ENCODE measurements at regions not wholly inside any gene's neighbourhood (a gene's known extent, or its start where the extent isn't known, plus 50 kb on each side); places are given as distances from the start of the nearest gene placed in this dataset.
"Not testable (repeated sequence)": the region's sequence is repeated elsewhere in the genome, so short reads cannot be mapped to it uniquely, and the experiment has no call there.

DNA sequence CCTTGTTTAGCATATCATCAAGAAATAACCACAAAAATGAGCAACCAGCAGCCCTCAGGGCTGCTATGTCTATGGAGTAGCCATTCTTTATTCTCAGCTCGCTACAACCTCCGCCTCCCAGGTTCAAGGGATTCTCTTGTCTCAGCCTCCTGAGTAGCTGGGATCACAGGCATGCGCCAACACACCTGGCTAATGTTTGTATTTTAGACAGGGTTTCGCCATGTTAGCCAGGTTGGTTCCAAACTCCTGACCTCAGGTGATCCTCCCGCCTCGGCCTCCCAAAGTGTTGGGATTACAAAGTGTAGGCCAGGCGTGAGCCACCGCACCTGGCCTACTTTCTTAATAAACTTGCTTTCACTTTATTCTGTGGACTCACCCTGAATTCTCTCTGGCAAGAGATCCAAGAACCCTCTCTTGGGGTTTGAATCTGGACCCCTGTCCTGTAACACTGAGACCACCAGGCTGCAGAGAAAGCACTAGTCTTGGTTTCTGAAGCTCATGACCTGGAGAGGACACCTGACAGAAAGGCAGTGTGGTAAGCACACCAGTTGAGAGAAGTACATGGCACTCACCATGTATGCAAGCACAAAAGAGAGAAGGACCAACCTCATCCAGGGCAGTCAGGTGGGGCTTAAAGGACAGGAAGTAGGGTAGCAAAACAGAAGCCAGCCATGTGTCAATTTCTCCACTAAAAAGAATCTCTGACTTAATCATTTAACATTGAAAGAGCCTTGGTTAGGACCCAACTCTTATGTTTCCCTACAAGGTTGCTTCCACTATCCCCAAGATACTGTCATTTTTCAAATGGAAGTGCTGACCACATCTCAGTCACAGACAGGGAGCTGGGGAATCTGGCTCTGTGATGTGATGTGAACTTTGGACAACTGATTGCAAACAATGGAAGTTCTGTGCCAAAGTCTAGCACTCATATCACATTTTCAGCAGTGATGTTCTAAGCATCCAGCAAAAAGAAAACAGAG is 97.4 kb upstream of the DST start:
- no peak for DNase-seq

- no peak for DNase-seq
Measured at GRCh38 chr6:56736804-56737203, 94.1 kb upstream of the DST start.

- no peak for DNase-seq
Measured at GRCh38 chr6:56734335-56734734, 91.6 kb upstream of the DST start.

- DNase-seq = no peak
Measured at GRCh38 chr6:56733211-56733697, 90.6 kb upstream of the DST start.

GRCh38 chr6:56732517-56732916 is 89.8 kb upstream of the DST start:
- DNase-seq = no peak

GRCh38 chr6:56730663-56731529 is 88.2 kb upstream of the DST start:
- no peak for DNase-seq

- DNase-seq = no peak
Measured at GRCh38 chr6:56729719-56730118, 87.0 kb upstream of the DST start.

DNA sequence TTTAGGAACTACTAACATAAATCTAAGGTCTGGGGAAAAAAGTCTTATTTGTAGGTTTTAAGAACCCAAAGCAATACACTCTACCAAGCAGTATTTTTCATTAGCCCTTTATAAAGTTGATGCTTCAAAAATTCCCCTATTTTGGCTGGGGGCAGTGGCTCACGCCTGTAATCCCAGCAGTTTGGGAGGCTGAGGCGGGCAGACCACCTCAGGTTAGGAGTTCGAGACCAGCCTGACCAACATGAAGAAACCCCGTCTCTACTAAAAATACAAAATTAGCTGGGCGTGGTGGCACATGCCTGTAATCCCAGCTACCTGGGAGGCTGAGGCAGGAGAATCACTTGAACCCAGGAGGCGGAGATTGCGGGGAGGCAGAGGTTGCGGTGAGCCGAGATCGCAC is 86.5 kb upstream of the DST start:
- DNase-seq = not testable (repeated sequence)

GRCh38 chr6:56727097-56727850 is 84.6 kb upstream of the DST start:
- DNase-seq = no peak

DNA sequence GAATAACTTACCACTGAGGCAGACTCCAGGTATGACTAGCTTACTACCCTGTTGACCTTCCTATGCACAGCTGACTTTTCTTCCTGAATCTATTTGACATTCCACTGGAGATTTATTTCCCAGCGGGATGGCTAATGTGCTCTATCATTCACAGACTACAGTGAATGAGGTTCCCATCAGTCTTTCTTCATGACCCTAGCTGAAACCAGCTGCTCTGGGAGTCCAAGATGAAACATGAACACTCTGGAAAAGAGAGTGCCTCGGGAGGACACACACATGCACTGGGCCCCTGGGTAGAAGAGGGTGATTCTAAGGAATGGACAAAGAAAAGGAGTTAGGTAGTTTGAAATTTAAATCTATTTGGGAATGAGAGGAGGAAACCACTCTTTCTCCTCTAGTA is 82.6 kb upstream of the DST start:
- DNase-seq = no peak

GRCh38 chr6:56724455-56724854 is 81.8 kb upstream of the DST start:
- DNase-seq = no peak

DNA sequence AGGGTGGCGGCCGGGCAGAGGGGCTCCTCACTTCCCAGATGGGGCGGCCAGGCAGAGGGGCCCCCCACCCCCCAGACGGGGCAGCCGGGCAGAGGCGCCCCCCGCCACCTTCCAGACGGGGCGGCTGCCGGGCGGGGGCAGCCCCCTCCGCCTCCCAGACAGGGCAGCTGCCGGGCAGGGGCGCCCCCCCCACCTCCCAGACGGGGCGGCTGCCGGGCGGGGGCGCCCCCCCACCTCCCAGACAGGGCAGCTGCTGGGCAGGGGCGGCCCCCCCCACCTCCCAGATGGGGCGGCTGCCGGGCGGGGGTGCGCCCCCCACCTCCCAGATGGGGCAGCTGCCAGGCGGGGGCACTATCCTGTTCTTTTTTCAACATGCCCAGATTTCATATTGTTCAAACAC is 78.2 kb upstream of the DST start:
- no peak for DNase-seq

GRCh38 chr6:56720202-56720601 is 77.5 kb upstream of the DST start:
- DNase-seq = not testable (repeated sequence)

- not testable (repeated sequence) for DNase-seq
Measured at GRCh38 chr6:56719315-56720058, 76.8 kb upstream of the DST start.

GRCh38 chr6:56718236-56718635 is 75.5 kb upstream of the DST start:
- DNase-seq = no peak

DNA sequence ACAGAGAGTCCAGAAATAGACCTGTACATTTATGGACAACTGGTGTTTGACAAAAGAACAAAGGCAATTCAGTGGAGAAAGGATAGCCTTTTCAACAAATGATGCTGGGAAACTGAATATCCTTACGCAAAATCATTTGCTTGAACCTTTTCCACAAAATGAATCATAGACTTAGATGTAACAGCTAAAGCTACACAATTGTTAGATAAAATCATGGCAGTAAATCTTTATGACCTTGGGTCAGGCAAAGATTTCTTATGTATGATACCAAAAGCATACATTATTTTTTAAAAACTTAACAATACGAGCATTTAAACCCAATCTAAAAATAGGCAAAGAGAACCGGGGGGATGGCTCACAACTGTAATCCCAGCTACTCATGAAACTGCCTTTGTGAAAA is 73.5 kb upstream of the DST start:
- no peak for DNase-seq

DNA sequence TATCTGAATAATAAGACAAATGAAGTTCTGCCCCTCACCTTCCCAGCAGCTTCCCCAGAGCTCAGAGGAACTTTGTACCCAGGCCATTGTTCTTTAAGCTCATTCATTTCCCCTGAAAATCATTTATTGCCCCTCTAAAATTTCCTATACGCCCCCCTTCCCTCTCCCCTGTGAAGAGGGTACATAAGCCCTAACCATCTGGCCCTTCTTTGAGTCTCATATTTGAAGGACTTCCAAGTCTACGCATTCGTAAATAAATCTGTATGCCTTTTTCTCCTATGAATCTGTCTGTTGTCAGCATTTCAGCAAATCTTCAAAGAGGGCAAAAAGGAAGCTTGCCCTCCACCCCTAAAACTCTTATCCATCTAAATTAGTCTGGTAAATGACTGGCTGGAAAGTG is 73.1 kb upstream of the DST start:
- DNase-seq = no peak

DNA sequence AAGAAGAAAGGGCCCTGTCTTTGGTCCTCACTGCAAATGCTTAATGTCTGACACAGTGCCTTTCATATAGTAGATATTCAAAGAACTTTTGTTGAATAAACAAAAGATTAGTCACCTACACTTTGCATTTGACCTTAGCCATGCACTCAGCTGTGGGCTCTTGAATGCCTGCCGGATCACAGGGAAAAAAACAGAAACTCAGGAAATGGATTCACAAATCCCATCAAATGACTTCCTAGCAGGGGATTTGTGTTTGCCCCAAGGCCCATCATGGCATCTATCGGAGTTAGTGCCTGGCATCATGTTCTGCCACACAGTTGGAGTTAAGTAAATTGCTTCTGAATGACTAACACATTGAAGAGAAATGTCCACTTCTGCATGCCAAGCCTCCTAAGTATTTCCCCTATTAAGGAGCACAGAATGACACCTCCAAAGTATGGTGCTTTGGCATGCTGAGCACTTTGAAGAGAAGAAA is 72.3 kb upstream of the DST start:
- no peak for DNase-seq

DNA sequence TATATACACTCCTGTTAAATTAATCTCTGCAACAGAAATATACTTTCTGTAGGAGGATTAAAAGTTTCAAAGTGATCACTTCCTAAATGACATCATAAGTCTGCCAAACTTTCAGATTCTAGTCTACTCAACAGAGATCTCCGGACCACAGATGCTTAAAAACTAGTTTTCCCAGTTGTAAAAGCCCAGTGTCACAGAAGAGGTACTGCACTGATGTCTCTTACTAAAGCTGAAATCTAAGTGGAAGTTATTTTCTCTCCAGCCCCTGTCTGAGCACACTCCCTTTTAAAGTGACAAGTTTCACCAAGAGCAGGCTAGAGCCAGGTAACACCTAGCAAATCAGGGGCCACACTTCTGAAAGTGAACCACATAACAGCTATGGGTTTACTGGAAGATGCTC is 71.6 kb upstream of the DST start:
- DNase-seq = no peak

DNA sequence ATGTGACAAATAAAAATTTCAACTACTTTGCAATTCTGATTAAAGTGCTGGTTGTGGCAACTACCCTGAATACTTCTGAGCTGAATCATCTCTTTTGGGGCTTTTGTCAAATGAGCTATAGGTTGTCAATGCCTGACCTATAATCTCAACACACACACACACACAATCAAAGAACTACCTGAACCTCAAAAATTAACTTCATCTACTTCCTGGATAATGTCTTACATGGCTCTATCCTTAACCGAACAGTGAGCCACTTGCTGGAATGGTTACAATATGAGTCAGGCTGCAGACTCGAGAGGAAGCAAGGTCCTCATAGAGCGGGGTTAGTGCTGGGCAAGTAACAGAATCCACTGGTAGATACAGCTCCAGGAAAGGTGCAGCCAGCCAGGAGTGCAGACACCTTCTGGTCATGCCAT is 70.6 kb upstream of the DST start:
- no peak for DNase-seq

DNA sequence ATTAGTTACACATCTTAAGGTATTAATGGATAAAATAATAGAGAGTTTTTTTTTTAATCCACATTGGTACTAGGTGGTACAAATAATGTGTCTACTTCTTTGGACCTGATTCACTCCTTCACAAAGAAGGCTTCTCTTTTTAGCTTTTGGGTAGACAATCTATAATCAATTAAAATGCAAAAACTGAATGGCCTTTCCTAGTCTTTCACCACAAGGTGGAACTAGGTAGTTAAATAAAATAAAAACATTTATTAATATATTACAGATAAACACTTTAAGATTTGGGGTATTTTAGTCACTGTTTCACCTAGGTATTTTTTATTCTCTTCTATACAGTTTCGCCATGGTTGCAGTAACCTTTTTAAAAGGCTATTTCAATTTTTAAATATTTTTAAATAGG is 68.3 kb upstream of the DST start:
- no peak for DNase-seq

DNA sequence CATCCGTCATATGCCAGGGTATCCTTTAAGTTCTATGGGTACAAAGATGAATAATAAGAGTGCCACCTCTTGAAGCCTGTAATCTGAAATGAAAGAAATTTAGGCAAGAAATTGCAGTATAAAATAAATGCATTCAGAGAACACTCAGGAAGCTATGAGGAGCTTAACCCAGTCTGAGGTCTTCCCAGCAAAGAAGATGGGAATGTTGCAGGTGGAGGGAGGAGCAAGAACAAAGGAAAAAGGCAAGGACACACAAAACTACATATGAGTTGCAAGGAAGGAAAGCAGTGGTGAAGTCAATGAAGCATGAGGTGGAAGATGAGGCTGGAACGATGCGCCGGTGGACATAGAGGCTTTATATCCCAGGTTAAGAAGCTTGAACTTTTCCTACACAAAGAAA is 67.0 kb upstream of the DST start:
- DNase-seq = no peak

All from SIG-M5 (cell line).